ENCODE measurements at regions not wholly inside any gene's neighbourhood (a gene's known extent, or its start where the extent isn't known, plus 50 kb on each side); places are given as distances from the start of the nearest gene placed in this dataset.

- H3K9ac ChIP-seq (ENCODE audit: control insufficient read depth, insufficient read depth, low read length): no peak overlapping the region
- no TSS peak for BruUV-seq (replicated peaks)
- H4K20me1 ChIP-seq (ENCODE audit: control insufficient read depth, insufficient read depth): no peaks in the 10 kb centered on the region
- no peaks in the 10 kb centered on the region for H3K27me3 ChIP-seq (replicated peaks in 1 of 2; ENCODE audit: control insufficient read depth in 2 of 2, insufficient read depth in 2 of 2, low read length in 1 of 2)
- no peak overlapping the region for H3K4me3 ChIP-seq
- ATAC-seq (no peak), DNase-seq (ENCODE audit: low read depth, low spot score) (no peak), FAIRE-seq (no peak)
- H3K9me3 ChIP-seq (replicated peaks; ENCODE audit: control insufficient read depth, insufficient read depth, low read length): no peaks in the 10 kb centered on the region
- H3K27ac ChIP-seq (ENCODE audit: control insufficient read depth, insufficient read depth): no peak overlapping the region
- no peaks in the 10 kb centered on the region for H3K36me3 ChIP-seq (ENCODE audit: control insufficient read depth in 2 of 2, insufficient read depth in 2 of 2, low read length in 1 of 2)
- ChIA-PET POLR2A (no interaction called here), RAD21 (ENCODE audit: unreplicated experiment) (no interaction called here), CTCF (no interaction called here), SMC1A (ENCODE audit: uncharacterized antibody, unreplicated experiment) (no interaction called here)
- no peak for TF ChIP-seq ZSCAN29 (IDR thresholded peaks at IDR 0.05)
- TF ChIP-seq ASH2L (IDR thresholded peaks at IDR 0.05; ENCODE audit: borderline replicate concordance, low read depth): no peak
- TF ChIP-seq BCLAF1 (IDR thresholded peaks at IDR 0.05): no peak
- no peak for TF ChIP-seq GATAD2B (conservative IDR thresholded peaks at IDR 0.05; ENCODE audit: low read depth)
- no peak for TF ChIP-seq PKNOX1 (IDR thresholded peaks at IDR 0.05)
- no peak for TF ChIP-seq MTA2 (IDR thresholded peaks at IDR 0.05; ENCODE audit: low read depth)
- TF ChIP-seq ZNF217 (IDR thresholded peaks at IDR 0.05): no peak
- no peak for TF ChIP-seq CHD2 (IDR thresholded peaks at IDR 0.05; ENCODE audit: borderline replicate concordance, low read depth, low read length)
- no peak for TF ChIP-seq NR2C1 (IDR thresholded peaks at IDR 0.05)
- intact Hi-C loops (cut with micrococcal nuclease; ENCODE audit: unreplicated experiment): no loop called here
- 21% methylated on average over 2 of the region's 2 CpGs for WGBS (ENCODE audit: insufficient coverage, insufficient replicate concordance, low lambda C conversion rate, missing lambda C conversion rate)
- H2AFZ ChIP-seq (ENCODE audit: control insufficient read depth, low read depth, low read length): no peak overlapping the region
- in situ Hi-C loops (cut with MboI): no loop called here
- H3K4me1 ChIP-seq (ENCODE audit: control insufficient read depth, insufficient read depth, low read length): no peaks in the 10 kb centered on the region
- no peaks in the 10 kb centered on the region for H3K79me2 ChIP-seq (ENCODE audit: control insufficient read depth, insufficient read depth, low read length)
- H3K4me2 ChIP-seq (ENCODE audit: control insufficient read depth, insufficient read depth): no peak overlapping the region
These were observed 354.6 kb downstream of the RAD51AP2 start for GRCh38 chr2:17163638-17164037.
